Osteocyte (in vitro differentiated cells): ENCODE measurements at regions not wholly inside any gene's neighbourhood (a gene's known extent, or its start where the extent isn't known, plus 50 kb on each side); places are given as distances from the start of the nearest gene placed in this dataset.

Source experiments
- DNase-seq: peaks from one replicate; pipeline ENCODE4 v3.0.0; 2021; ENCODE audit warnings: mixed read lengths; ENCODE audit not compliant: unreplicated experiment; ENCODE audit errors: extremely low spot score
- H3K27ac Mint-ChIP-seq: one replicate; pipeline ENCODE4 v1.8.0; 2021; ENCODE audit warnings: mild to moderate bottlenecking, mixed read lengths; ENCODE audit not compliant: unreplicated experiment
- H3K27me3 Mint-ChIP-seq: one replicate; pipeline ENCODE4 v1.8.0; 2021; ENCODE audit warnings: mixed read lengths; ENCODE audit not compliant: unreplicated experiment
- H3K36me3 Mint-ChIP-seq: one replicate; pipeline ENCODE4 v1.8.0; 2021; ENCODE audit warnings: mixed read lengths; ENCODE audit not compliant: unreplicated experiment
- H3K4me1 Mint-ChIP-seq: one replicate; pipeline ENCODE4 v1.8.0; 2021; ENCODE audit warnings: mixed read lengths; ENCODE audit not compliant: unreplicated experiment
- H3K4me3 Mint-ChIP-seq: one replicate; pipeline ENCODE4 v1.8.0; 2021; ENCODE audit warnings: mild to moderate bottlenecking, moderate library complexity, mixed read lengths; ENCODE audit not compliant: unreplicated experiment
- H3K9me3 Mint-ChIP-seq: one replicate; pipeline ENCODE4 v1.8.0; 2021; ENCODE audit warnings: mixed read lengths; ENCODE audit not compliant: unreplicated experiment
- TF ChIP-seq, protein P1 (sequence below): fragments of 200-600 bp; sonication (generic); IDR thresholded peaks from 2 replicates; pipeline ENCODE4 v1.5.0; 2021; ENCODE audit warnings: antibody characterized with exemption, mild to moderate bottlenecking, moderate library complexity

DNA sequence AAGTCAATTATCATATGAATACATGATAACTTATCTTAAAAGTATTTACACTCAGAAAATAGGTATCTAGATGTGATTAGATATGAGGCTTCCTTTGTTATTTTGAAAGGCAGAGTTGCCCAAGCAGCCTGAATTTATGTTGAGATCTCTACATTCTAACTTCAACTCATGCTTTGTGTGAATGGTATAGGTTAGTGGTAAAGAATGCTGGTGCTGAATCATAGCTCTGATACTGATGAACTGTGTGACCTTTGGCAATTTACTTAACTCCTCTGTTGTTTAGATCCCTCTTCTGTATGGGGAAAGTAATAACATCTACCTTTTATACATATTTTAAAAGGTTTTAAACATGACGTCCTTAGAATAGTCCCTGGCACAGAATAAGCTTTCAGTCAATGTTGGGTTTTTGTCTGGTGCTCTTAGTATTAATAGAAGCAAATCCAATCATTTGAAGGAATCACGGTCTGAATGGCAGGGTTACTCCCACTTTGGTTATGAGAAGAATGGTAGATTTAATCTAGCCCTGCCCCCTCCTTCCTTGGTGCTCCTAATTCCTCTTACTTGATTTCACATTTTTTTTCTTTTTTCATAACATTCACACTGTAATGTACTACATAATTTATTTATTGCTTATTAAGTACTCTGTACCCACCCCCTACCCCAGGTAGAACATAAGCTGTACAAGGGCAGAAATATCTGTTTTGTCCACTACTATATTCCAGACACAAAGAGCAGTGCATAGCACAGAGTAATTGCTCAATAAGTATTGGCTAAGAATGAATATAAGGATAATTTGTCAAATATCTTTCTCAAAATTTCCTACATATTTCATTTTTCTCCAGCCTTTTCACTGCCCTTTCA lies 203.3 kb upstream of the KRR1 start:
- Mint-ChIP-seq H3K4me3 (no peak overlapping the region), H3K9me3 (no peaks in the 10 kb centered on the region), H3K27ac (no peak overlapping the region), H3K36me3 (no peaks in the 10 kb centered on the region), H3K4me1 (peaks cover 9% of the 10 kb centered on the region), H3K27me3 (peaks cover 15% of the 10 kb centered on the region)
- no peak for DNase-seq
- TF ChIP-seq, protein P1, sequence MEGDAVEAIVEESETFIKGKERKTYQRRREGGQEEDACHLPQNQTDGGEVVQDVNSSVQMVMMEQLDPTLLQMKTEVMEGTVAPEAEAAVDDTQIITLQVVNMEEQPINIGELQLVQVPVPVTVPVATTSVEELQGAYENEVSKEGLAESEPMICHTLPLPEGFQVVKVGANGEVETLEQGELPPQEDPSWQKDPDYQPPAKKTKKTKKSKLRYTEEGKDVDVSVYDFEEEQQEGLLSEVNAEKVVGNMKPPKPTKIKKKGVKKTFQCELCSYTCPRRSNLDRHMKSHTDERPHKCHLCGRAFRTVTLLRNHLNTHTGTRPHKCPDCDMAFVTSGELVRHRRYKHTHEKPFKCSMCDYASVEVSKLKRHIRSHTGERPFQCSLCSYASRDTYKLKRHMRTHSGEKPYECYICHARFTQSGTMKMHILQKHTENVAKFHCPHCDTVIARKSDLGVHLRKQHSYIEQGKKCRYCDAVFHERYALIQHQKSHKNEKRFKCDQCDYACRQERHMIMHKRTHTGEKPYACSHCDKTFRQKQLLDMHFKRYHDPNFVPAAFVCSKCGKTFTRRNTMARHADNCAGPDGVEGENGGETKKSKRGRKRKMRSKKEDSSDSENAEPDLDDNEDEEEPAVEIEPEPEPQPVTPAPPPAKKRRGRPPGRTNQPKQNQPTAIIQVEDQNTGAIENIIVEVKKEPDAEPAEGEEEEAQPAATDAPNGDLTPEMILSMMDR, result no peak

DNA sequence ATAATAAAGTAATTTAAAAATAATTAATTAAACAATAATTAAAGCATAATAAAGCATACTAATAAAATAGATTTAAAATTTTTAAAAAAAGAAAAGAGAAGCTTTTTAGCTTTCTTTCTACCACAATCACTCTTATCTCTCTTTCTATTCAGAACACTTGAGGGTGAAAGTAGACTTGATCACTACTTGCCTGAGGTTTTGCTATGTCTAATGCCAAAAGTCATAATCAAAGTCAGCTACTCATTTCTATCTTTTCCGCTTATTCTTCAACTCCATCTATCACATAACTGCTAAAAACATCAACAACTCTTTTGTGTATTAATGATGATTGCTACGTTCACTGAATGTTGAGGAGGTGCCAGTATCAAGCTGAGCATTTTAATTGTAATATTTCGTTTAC lies 202.0 kb upstream of the KRR1 start:
- Mint-ChIP-seq H3K27me3 (peaks cover 15% of the 10 kb centered on the region), H3K4me1 (peaks cover 18% of the 10 kb centered on the region), H3K27ac (no peak overlapping the region), H3K9me3 (no peaks in the 10 kb centered on the region), H3K4me3 (no peak overlapping the region), H3K36me3 (no peaks in the 10 kb centered on the region)
- no peak for DNase-seq
- TF ChIP-seq, protein P1, result no peak

DNA sequence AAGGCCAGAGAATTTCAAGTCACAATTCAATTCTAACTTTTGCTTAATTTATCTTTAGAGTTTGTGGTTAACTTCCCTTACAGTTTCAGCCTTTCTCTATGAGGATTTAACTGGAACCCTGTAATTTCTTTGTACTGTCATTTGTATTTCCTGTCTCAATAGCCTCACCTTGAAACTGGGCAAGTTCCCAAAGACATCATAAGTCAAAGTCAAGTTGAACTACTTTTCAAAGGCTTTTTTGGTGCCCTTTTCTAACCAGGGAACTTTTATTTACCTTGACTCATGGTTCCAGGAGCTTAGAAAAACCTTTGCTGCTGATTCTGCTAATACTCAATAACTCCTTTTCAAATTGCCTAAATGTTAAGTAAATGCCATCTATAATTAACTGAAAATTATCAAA lies 200.8 kb upstream of the KRR1 start:
- Mint-ChIP-seq H3K9me3 (no peaks in the 10 kb centered on the region), H3K36me3 (no peaks in the 10 kb centered on the region), H3K4me1 (peaks cover 27% of the 10 kb centered on the region), H3K27ac (no peak overlapping the region), H3K4me3 (no peak overlapping the region), H3K27me3 (peaks cover 12% of the 10 kb centered on the region)
- TF ChIP-seq, protein P1, result no peak
- DNase-seq, result no peak

DNA sequence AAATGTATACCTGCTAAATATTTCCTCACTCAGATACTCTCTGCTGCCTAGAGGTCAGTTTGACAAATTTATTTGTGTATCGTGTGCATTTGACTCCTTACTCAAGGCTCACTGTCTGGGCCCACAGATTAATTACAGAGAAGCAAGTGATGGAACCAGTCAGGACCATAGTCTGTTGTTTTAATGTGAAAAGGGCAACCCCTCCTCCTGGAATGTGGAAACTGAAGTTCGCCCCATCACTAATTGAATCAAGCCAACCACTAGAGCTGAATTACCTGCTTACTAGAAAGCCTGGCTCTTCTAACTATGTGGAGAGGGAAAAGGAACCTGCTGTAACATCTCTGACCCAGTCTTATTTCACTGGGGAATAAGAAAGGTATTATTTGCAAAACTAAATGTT lies 199.9 kb upstream of the KRR1 start:
- TF ChIP-seq, protein P1, result no peak
- peaks cover 37% of the 10 kb centered on the region for H3K4me1 Mint-ChIP-seq
- H3K4me3 Mint-ChIP-seq, result no peak overlapping the region
- no peaks in the 10 kb centered on the region for H3K9me3 Mint-ChIP-seq
- H3K27ac Mint-ChIP-seq, result no peak overlapping the region
- no peak for DNase-seq
- H3K27me3 Mint-ChIP-seq, result peaks cover 12% of the 10 kb centered on the region
- H3K36me3 Mint-ChIP-seq, result no peaks in the 10 kb centered on the region

DNA sequence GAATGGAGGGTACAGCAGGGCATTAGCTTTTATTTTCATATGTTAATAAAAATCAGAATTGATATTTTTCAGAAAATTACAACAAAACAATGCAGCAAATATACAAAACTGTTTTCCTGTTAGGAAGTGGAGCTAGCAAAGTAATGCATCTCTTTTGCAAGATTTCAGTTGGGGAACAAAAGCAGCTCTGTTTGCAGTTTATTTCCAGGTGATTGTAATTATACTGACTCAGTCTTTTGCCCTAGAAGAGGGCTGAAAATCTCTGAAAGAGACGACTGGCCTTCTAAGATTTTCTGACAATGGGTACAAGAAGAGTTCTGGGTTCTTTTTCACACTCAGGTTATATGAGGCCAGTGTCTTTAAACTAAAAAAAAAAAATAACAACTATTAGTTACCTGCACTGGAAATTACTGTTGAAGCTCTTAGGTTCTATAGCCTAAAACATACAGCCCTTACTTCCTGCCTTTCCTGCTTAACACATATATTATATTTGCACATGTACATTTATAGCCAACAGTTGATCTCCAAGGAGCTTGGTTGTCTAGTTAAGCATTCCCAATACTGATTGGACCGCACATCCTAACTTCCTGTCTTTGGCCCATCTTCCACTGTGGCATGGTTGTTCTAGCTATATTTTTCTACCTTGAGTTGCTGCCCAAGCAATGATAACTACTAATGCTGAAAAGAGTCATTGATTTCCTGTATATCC lies 199.1 kb upstream of the KRR1 start:
- Mint-ChIP-seq H3K4me3 (no peak overlapping the region), H3K4me1 (peaks cover 45% of the 10 kb centered on the region)

More for the DNA sequence above, 199.1 kb upstream of the KRR1 start:
- H3K36me3 Mint-ChIP-seq, result no peaks in the 10 kb centered on the region
- H3K9me3 Mint-ChIP-seq, result no peaks in the 10 kb centered on the region
- no peak for DNase-seq
- H3K27me3 Mint-ChIP-seq, result peaks cover 12% of the 10 kb centered on the region
- TF ChIP-seq, protein P1, result no peak
- no peak overlapping the region for H3K27ac Mint-ChIP-seq
